ENCODE measurements at regions not wholly inside any gene's neighbourhood (a gene's known extent, or its start where the extent isn't known, plus 50 kb on each side); places are given as distances from the start of the nearest gene placed in this dataset.

DNA sequence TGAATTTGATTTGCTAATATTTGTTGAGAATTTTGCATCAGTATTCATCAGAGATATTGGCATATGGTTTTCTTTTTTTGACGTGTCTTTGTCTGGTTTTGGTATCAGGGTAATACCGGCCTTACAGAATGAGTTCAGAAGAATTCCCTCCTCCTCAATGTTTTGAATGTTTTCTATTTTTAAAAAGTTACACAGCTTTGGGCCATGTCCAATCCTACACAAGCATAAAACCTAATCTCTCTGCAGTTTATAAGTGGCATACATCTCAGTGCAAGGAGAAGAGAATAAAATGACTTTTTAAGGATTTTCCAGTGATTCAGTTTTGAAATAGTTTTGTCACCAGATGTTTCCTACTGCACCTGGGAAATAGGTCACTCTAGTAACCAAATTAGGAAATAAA is 185.5 kb downstream of the COL12A1 start:
- no peak for TF ChIP-seq POLR2A (IDR thresholded peaks at IDR 0.05; ENCODE audit: low read length)
- no peak for TF ChIP-seq GATA1 (IDR thresholded peaks at IDR 0.05; ENCODE audit: low read depth, low read length)

All from erythroblast (primary cell).